ENCODE measurements at regions not wholly inside any gene's neighbourhood (a gene's known extent, or its start where the extent isn't known, plus 50 kb on each side); places are given as distances from the start of the nearest gene placed in this dataset.

GRCh38 chr4:152168987-152169616, 366.8 kb downstream of the FBXW7 start:
- Histone ChIP-seq H3K4me1 (no peaks in the 10 kb centered on the region), H3K27me3 (ENCODE audit: low read depth) (no peaks in the 10 kb centered on the region), H3K27ac (no peak overlapping the region), H3K4me3 (no peak overlapping the region), H3K36me3 (no peaks in the 10 kb centered on the region), H3K9me3 (no peaks in the 10 kb centered on the region)
- no peak for DNase-seq
- ATAC-seq = no peak
- no peak for TF ChIP-seq CTCF (IDR thresholded peaks at IDR 0.05)
- intact Hi-C loops (cut with DNase I) = no loop called here

GRCh38 chr4:152166567-152166966, 369.3 kb downstream of the FBXW7 start:
- no peak overlapping the region for H3K4me3 ChIP-seq
- no peaks in the 10 kb centered on the region for H3K36me3 ChIP-seq
- DNase-seq = no peak
- H3K27ac ChIP-seq = no peak overlapping the region
- no peak for TF ChIP-seq CTCF (IDR thresholded peaks at IDR 0.05)
- H3K27me3 ChIP-seq (ENCODE audit: low read depth) = no peaks in the 10 kb centered on the region
- intact Hi-C loops (cut with DNase I) = no loop called here
- no peaks in the 10 kb centered on the region for H3K9me3 ChIP-seq
- H3K4me1 ChIP-seq = no peaks in the 10 kb centered on the region
- ATAC-seq = no peak

- ATAC-seq (no peak), DNase-seq (no peak)
- no peaks in the 10 kb centered on the region for H3K27me3 ChIP-seq (ENCODE audit: low read depth)
- no peaks in the 10 kb centered on the region for H3K36me3 ChIP-seq
- H3K27ac ChIP-seq = no peak overlapping the region
- no peaks in the 10 kb centered on the region for H3K4me1 ChIP-seq
- no peaks in the 10 kb centered on the region for H3K9me3 ChIP-seq
- no peak overlapping the region for H3K4me3 ChIP-seq
- intact Hi-C loops (cut with DNase I) = no loop called here
- no peak for TF ChIP-seq CTCF (IDR thresholded peaks at IDR 0.05)
Measured at GRCh38 chr4:152165846-152166245, 370.0 kb downstream of the FBXW7 start.

- intact Hi-C loops (cut with DNase I) = no loop called here
- H3K4me3 ChIP-seq = no peak overlapping the region
- H3K27ac ChIP-seq = no peak overlapping the region
- DNase-seq (no peak), ATAC-seq (no peak)
- TF ChIP-seq CTCF (IDR thresholded peaks at IDR 0.05) = no peak
- no peaks in the 10 kb centered on the region for H3K9me3 ChIP-seq
- no peaks in the 10 kb centered on the region for H3K36me3 ChIP-seq
- no peaks in the 10 kb centered on the region for H3K27me3 ChIP-seq (ENCODE audit: low read depth)
- no peaks in the 10 kb centered on the region for H3K4me1 ChIP-seq
Measured at GRCh38 chr4:152165146-152165545, 370.7 kb downstream of the FBXW7 start.

GRCh38 chr4:152164561-152164960, 371.3 kb downstream of the FBXW7 start:
- ATAC-seq = no peak
- TF ChIP-seq CTCF (IDR thresholded peaks at IDR 0.05) = no peak
- H3K27ac ChIP-seq = no peak overlapping the region
- intact Hi-C loops (cut with DNase I) = no loop called here
- H3K9me3 ChIP-seq = no peaks in the 10 kb centered on the region
- no peak for DNase-seq
- H3K36me3 ChIP-seq = no peaks in the 10 kb centered on the region
- H3K4me3 ChIP-seq = no peak overlapping the region
- no peaks in the 10 kb centered on the region for H3K4me1 ChIP-seq
- no peaks in the 10 kb centered on the region for H3K27me3 ChIP-seq (ENCODE audit: low read depth)

GRCh38 chr4:152162331-152162697, 373.6 kb downstream of the FBXW7 start:
- no peak overlapping the region for H3K4me3 ChIP-seq
- H3K27me3 ChIP-seq (ENCODE audit: low read depth) = no peaks in the 10 kb centered on the region
- H3K9me3 ChIP-seq = no peaks in the 10 kb centered on the region
- ATAC-seq (no peak), DNase-seq (no peak)
- no peaks in the 10 kb centered on the region for H3K36me3 ChIP-seq
- no peaks in the 10 kb centered on the region for H3K4me1 ChIP-seq
- intact Hi-C loops (cut with DNase I) = no loop called here
- TF ChIP-seq CTCF (IDR thresholded peaks at IDR 0.05) = no peak
- no peak overlapping the region for H3K27ac ChIP-seq
